HepG2 (cell line): ENCODE measurements at regions not wholly inside any gene's neighbourhood (a gene's known extent, or its start where the extent isn't known, plus 50 kb on each side); places are given as distances from the start of the nearest gene placed in this dataset.

Experiments used
- HNF1B ChIP-seq: sonication (generic); formaldehyde crosslinking; IDR thresholded peaks from 2 replicates; pipeline ENCODE4 v1.5.1; 2020; ENCODE audit warnings: mild to moderate bottlenecking, moderate library complexity, missing genetic modification reagents
- MBNL3 ChIP-seq: fragments of 250-450 bp; sonication (Bioruptor Pico); conservative IDR thresholded peaks from 2 replicates; pipeline ENCODE4 v1.8.0; 2022; ENCODE audit warnings: mild to moderate bottlenecking, inconsistent platforms
- ZBTB38 ChIP-seq: sonication (generic); formaldehyde crosslinking; IDR thresholded peaks from 2 replicates; pipeline ENCODE4 v1.5.1; 2020; ENCODE audit warnings: mild to moderate bottlenecking, missing genetic modification reagents
- ZBTB39 ChIP-seq: sonication (generic); formaldehyde crosslinking; IDR thresholded peaks from 2 replicates; pipeline ENCODE4 v1.5.0; 2020; ENCODE audit warnings: missing genetic modification reagents

GRCh38 chr12:81991868-81992267 lies 232.7 kb upstream of the PPFIA2 start:
- TF ChIP-seq MBNL3 (CRISPR knock-in tag) = no peak
- no peak for TF ChIP-seq ZBTB39
- TF ChIP-seq ZBTB38 = no peak
- TF ChIP-seq HNF1B (CRISPR knock-in tag) = no peak
